HepG2 (cell line): ENCODE measurements at regions not wholly inside any gene's neighbourhood (a gene's known extent, or its start where the extent isn't known, plus 50 kb on each side); places are given as distances from the start of the nearest gene placed in this dataset.

ENCODE experiments used
- DPF2 ChIP-seq: sonication (generic); formaldehyde crosslinking; IDR thresholded peaks from 2 replicates; pipeline ENCODE4 v1.4.0; 2020; ENCODE audit warnings: mild to moderate bottlenecking, low read depth, missing genetic modification reagents, borderline replicate concordance
- FOXA1 ChIP-seq, 2 experiments: fragments of 450-650 bp in 1 of 2; sonication (generic) in 1 of 2; formaldehyde crosslinking in 1 of 2; IDR thresholded peaks; 2 replicates each; pipeline versions ENCODE4 v1.4.0 to v1.6.1; 2016 to 2020; ENCODE audit warnings: missing genetic modification reagents in 1 of 2
- NFYB ChIP-seq: sonication (generic); formaldehyde crosslinking; IDR thresholded peaks from 2 replicates; pipeline ENCODE4 v1.4.0; 2020; ENCODE audit warnings: missing genetic modification reagents
- POLR2AphosphoS2 ChIP-seq: IDR thresholded peaks from 2 replicates; pipeline ENCODE4 v1.6.1; 2011; ENCODE audit warnings: low read depth, low read length, improper control_type of control experiment
- ZBTB2 ChIP-seq: sonication (generic); formaldehyde crosslinking; IDR thresholded peaks from 2 replicates; pipeline ENCODE4 v1.8.0; 2022; ENCODE audit warnings: low read depth, missing genetic modification reagents
- ZNF441 ChIP-seq: sonication (generic); formaldehyde crosslinking; IDR thresholded peaks from 2 replicates; pipeline ENCODE4 v1.7.0; 2021; ENCODE audit warnings: missing genetic modification reagents, borderline replicate concordance
- TF ChIP-seq, protein P1 (sequence below), 2 experiments: sonication (generic) in 1 of 2; formaldehyde crosslinking in 1 of 2; IDR thresholded peaks; 2 replicates each; pipeline versions ENCODE4 v1.4.0 to v1.6.1; 2018 to 2020; ENCODE audit warnings: missing genetic modification reagents in 2 of 2, borderline replicate concordance in 1 of 2, low read depth in 1 of 2, mild to moderate bottlenecking in 1 of 2, missing biosample characterization in 1 of 2
- TF ChIP-seq, protein P2 (sequence below): IDR thresholded peaks from 2 replicates; pipeline ENCODE4 v1.6.1; 2012; ENCODE audit warnings: inconsistent platforms

GRCh38 chr4:30844861-30845582 is 124.9 kb downstream of the PCDH7 start:
- TF ChIP-seq POLR2AphosphoS2: no peak
- TF ChIP-seq ZBTB2 (CRISPR knock-in tag): no peak
- TF ChIP-seq, protein P1, sequence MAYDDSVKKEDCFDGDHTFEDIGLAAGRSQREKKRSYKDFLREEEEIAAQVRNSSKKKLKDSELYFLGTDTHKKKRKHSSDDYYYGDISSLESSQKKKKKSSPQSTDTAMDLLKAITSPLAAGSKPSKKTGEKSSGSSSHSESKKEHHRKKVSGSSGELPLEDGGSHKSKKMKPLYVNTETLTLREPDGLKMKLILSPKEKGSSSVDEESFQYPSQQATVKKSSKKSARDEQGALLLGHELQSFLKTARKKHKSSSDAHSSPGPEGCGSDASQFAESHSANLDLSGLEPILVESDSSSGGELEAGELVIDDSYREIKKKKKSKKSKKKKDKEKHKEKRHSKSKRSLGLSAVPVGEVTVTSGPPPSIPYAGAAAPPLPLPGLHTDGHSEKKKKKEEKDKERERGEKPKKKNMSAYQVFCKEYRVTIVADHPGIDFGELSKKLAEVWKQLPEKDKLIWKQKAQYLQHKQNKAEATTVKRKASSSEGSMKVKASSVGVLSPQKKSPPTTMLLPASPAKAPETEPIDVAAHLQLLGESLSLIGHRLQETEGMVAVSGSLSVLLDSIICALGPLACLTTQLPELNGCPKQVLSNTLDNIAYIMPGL (CRISPR knock-in tag; IDR thresholded peaks at IDR 0.05; ENCODE audit: borderline replicate concordance in 1 of 2, low read depth in 1 of 2): no peak
- no peak for TF ChIP-seq NFYB (CRISPR knock-in tag)
- no peak for TF ChIP-seq DPF2 (CRISPR knock-in tag)
- no peak for TF ChIP-seq ZNF441 (CRISPR knock-in tag)
- no peak for TF ChIP-seq FOXA1 (IDR thresholded peaks at IDR 0.05)
- no peak for TF ChIP-seq FOXA1 (CRISPR knock-in tag; IDR thresholded peaks at IDR 0.05)
- TF ChIP-seq, protein P2, sequence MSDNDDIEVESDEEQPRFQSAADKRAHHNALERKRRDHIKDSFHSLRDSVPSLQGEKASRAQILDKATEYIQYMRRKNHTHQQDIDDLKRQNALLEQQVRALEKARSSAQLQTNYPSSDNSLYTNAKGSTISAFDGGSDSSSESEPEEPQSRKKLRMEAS: no peak
